OCI-LY1 (cell line): ENCODE measurements at regions not wholly inside any gene's neighbourhood (a gene's known extent, or its start where the extent isn't known, plus 50 kb on each side); places are given as distances from the start of the nearest gene placed in this dataset.

Experiments used
- CTCF ChIP-seq: fragments of 200-600 bp; sonication (generic), shearing (Covaris generic); IDR thresholded peaks from 2 replicates; pipeline ENCODE4 v1.5.1; 2017; ENCODE audit warnings: mild to moderate bottlenecking, antibody characterized with exemption, low read length, moderate library complexity, mixed read lengths
- EZH2 ChIP-seq: fragments of 200-600 bp; sonication (generic), shearing (Covaris generic); IDR thresholded peaks from 2 replicates; pipeline ENCODE4 v1.8.0; 2017; ENCODE audit warnings: borderline replicate concordance, mixed run types, mild to moderate bottlenecking, antibody characterized with exemption, low read length, moderate library complexity, mixed read lengths

GRCh38 chr10:20963056-20963455 lies 65.9 kb upstream of the NEBL start:
- no peak for TF ChIP-seq CTCF
- TF ChIP-seq EZH2: no peak
